Activated effector memory CD4-positive, alpha-beta T cell treated with anti-CD3 and anti-CD28 coated beads, Interleukin-2, amount 50 U/mL, for 16 hours (primary cell): ENCODE measurements at regions not wholly inside any gene's neighbourhood (a gene's known extent, or its start where the extent isn't known, plus 50 kb on each side); places are given as distances from the start of the nearest gene placed in this dataset.

Source experiments
- DNase-seq: peaks from one replicate; pipeline ENCODE4 v3.0.0-alpha.2; 2020

DNA sequence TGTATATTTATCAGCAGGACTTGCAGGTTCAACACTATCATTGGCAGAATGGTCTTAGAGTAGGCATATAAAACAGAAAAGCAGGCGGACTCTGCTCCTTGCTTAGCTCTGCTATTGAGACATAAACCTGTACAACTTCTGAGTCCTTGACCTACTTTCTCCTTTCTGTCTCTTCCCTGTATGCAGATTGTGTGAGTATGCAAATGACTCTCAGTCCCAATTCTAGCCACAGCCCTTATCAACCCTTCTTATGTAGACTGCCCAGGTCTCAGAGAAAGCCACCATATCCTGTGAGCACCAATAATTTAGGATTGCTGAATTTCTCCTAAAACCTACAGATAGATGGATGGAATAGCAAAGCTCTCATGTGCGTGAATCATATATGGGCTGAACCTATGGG is 367.6 kb upstream of the DDI1 start:
- DNase-seq: no peak

DNA sequence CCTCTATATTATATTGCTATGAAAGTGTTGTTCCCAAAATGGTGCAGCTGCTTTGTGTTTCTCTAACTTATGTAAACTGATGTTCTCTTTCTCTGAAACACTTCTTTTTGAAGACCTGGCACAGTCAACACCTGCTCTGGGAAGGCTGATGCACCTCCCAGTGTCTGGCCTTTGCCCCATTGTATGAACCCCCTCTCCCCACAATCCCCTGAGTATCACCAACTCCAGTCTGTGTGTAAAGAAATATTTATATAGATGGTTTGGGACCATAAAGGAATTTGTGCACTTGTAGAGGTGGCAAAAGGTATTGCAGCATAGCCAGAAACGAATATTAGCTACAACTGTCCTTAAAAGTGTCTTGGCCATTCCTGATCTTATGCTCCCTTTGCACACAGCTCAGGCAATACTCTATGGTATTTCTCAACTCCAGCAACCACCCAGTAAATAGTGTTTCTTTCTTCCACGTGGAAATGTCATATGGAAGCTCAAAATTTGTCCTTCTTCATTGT is 365.2 kb upstream of the DDI1 start:
- no peak for DNase-seq

DNA sequence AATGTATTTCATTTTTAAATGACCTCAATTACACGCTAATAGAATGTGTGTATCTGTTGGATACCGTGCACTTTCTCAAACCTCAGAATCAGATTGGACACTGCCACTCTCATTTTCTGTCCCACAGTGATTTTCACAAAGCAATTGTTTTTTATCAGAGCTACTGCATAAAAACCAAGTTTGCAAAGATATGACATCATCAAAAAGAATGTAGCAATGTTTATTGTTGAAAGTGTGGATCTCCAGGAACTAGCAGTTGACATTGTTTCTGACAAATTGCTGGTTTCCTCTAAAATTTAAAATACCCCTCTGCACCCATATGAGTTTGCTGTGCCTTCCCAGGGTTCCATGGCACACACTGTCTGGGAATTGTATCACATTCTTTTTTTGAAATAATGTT is 362.7 kb upstream of the DDI1 start:
- no peak for DNase-seq

DNA sequence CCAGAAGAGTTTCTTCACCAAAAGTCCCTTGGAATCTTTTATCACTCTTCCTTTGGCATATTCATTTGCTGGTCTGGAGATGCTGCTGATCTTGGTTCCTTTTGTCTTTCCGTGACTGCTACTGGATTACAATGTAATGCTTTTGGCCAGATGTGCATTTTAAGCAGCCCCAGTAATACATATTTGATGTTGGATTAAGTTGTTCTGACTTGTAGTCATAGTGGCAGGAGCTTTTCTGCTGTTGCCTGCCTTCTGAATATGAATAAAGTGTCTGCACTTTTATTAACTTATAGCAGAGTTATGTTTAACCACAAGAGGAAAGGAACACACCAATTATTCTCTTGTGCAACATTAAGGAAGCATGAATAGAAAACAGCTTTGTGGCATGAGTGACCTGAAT is 360.0 kb upstream of the DDI1 start:
- no peak for DNase-seq

DNA sequence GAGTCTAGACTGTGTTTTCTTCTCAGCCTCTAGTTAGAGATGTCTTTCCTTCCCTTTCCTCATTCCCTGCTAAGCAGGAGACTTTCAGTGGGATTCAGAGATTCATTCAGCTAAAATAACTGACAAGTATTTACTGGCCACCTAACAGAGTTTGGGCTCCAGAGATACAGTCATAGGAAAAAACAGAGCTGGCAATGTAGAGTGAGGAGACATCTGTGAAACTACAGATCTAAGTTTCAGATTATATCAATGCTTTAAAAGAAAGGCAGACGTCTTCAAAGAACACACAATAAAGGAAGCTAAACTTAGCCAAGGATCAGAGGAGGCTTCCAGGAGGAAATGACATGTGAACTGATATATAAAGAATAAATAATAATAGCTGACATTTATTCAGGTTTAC is 355.6 kb upstream of the DDI1 start:
- no peak for DNase-seq

DNA sequence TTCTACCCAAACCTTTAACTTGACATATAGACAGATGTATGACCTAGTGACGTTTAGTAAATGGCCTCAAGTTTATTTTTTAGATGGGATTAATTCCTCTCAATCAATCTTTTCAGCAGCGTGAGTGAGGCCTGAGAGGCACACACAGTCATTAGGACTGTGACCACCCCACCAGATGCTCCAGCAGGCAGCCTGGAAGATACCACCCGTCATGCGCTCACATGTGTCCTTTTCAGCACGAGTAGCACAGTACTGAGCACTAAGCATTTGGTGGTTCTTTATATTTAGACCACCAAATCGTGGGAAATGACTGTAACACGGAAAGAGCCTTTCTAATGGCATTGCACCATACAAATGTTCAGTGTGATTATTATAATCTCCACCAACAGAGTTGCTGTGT is 354.6 kb upstream of the DDI1 start:
- DNase-seq: no peak

DNA sequence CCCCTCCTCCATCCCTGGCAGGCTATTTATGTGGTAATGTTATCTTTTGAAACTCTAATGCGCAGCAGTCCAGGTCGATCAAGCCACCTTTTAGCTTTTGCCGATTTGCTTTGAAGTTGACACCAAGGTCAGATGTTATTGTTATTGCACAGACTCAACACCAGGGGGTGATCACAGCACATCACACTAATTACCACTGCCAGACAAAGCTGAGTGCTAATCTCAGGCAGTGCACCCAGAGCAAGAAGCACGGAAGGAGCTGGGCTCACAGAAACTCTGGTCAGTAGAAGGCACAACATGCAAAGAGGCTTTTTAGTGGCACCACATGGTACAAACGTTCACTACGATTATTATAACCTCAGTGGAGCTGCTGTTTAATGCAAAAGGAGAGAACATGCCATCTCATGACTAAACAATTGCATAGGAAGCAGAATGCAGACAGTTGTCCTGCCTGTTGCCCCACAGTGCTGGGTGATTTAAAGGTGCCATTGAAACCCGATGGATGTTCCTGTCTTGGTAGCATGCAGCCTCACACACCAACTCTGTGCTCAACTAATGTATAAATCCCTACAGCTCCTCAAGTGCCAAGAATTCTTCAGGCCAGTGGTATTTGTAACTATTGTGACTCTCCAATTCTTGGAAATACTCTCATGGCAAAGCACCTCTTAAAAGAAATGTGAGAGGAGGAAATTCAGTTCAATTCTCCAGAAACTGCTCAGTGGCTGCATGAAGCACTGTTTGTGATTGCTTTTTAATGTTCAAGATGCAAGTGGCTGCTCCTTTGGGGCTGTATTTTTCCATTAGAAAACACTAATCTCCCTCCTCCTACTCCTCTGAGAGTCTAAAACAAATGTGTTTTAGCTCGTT is 353.9 kb upstream of the DDI1 start:
- peak; percentile 65 for DNase-seq

DNA sequence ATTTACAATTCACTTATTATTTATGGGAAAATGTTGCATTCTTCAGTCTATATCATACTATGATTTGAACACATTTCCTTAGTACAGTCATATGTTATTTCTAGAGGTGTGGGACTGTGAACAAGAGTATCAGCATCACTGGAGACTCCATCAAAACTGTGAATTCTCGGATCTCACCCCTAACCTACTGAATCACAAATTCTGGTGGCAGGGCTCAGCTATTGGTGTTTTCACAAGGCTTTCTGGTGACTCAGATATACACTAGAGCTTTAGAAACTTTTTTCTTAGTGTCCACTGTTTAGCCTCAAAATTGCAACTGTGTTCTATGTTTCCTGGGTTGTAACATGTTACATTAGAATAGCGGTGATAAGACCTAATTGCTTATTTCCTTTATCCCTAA is 352.9 kb upstream of the DDI1 start:
- DNase-seq: no peak

DNA sequence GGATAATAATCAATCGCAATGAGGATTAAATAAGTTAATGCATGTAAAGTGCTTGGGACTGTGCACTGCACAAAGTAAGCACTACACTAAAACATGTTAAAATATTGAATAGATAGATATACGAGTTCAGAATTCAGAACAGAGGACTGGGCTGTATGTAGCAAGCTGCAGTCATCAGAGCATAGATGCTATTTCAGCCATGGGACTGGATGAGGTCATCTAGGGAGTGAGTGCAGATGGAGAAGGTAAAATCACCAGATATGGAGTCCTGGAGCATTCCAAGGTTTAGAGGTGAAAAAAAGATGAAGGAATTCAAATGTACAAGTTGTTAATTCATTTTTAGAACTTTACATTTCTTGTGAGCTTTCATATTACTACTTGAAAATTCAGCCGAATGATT is 347.5 kb upstream of the DDI1 start:
- DNase-seq: no peak

DNA sequence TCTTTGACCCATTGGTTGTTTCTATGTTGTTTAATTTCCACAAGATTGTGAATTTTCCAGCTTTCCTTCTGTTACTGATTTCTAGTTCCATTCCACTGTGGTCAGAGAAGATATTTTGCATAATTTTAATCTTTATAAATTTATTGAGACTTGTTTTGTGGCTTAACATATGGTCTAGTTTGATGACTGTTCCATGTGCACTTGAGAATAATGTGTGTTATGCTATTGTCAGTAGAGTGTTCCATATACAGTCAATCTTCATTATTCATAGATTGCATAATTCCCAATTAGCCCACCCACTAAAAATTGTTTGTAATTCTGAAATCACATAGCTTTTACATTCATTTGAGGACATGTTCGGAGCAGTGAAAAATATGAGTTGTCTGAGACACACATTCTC is 346.1 kb upstream of the DDI1 start:
- no peak for DNase-seq

DNA sequence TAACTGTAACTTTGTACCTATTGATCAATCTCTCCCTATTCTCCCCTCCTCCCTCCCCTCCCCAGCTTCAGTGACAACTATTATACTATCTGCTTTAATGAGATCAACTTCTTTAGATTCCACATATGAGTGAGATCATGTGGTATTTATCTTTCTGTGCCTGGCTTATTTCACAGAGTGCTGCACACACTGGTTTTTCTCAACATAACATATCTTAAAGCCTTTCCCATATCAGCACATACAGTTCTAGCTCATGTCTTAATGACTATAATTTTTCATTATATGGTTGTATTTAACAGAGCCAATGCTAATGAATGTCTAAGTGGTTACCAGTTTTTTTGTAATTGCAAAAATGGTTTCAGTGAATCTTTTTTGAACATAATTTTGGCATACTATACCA is 340.3 kb upstream of the DDI1 start:
- DNase-seq: no peak

DNA sequence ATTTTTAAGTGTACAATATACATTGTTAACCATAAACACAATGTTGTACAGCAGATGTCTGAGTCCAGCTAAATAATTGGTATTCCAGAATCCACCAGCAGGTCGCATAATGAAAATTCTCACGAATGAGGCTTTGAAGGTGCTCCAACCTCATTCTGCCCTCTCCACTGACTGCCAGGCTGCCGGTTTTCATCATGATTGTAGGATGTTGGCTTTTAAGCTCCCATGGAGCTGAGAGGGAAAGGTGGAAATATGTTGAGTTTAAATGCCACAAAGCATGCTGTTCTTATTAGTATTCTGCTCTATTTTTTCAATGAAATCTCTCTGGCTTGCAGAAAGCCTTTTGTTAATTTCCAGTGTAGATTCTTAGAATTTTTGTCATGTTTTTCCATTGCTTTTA is 337.2 kb upstream of the DDI1 start:
- DNase-seq: no peak

DNA sequence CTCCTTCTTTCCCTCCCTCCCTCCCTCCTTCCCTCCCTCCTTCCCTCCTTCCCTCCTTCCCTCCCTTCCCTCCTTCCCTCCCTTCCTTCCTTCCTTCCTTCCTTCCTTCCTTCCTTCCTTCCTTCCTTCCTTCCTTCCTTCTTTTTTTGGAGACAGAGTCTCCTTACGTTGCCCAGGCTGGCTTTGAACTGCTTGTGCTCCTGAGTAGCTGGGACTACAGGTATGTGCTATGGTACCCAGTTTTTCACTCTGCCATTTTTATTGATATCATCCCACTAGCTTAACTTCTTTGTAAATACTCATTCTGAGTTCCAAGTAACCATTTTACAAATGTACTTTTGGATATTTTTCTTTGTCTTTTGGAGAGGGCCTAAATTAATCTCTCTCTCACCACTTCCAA is 336.8 kb upstream of the DDI1 start:
- no peak for DNase-seq

DNA sequence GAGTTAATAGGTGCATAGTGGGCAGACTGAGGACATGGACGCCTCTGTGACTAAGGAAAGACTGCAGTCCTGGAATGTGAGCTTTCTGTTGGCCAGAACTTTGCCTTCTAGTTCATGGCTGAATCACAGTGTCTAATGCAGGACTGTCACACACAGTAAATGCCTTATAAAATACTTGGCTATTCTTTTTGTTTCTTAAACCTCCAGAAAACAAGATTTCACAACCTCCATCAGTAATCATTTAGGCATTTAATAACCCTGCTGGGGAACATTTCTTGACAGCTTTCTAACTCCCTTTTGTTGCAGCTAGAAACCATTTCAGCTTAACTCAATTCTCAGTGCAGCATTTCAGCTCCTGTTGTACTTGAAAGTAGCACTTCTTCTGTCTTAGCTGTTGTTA is 335.8 kb upstream of the DDI1 start:
- no peak for DNase-seq

DNA sequence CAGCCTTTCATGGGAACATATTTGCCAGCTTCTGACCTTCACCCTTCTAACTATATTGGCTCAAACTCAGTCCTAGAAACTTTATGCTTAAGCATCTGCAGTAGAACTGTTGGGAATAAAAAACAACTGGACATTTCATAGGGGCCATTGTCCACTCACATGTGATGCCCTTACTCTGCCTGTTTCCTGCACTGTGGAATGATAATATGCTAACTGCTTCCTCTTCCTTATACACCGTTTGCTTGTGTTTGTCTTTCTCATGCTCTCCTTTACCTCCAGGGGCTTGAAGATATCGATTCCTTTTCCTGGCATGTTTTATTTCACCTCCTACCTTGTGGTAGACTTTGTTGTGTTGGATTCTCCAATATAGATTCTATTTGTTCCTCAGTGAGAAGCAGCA is 333.0 kb upstream of the DDI1 start:
- no peak for DNase-seq

DNA sequence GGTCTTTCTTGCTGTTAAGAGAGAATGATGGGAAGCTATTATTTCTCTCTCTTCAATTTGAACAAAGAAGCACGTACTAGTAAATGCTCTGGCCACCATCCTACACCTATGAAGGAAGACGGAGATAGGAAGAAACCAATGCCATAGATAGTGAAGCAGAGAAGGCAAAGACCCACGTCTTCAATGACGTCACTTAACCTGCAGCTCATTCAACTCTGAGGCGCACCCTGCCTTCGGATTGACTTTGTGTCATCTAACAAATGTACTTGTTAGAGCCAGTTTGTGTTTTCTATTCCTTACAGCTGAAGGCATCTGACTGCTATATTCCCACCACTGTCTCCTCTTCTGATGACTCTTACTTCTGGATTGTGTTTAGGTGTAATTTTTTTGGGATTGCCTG is 332.5 kb upstream of the DDI1 start:
- no peak for DNase-seq

DNA sequence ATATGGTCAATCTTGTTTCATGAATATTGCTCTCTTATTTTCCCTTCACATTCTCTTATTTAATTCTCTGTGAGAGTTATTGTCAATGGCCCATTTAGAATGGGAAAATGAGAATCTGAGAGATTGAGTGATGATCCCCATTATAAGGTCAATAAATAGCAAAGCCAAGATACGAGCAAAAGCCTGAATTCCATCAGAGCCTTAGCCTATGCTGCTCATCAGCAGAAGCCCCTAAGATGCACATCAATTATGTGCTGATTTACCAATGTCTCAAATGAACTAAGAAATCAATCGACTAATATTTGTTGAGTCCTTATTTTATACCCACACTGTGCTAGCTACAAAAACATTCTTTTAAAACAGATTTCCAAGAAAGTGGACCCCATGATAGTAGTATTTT is 330.8 kb upstream of the DDI1 start:
- no peak for DNase-seq

DNA sequence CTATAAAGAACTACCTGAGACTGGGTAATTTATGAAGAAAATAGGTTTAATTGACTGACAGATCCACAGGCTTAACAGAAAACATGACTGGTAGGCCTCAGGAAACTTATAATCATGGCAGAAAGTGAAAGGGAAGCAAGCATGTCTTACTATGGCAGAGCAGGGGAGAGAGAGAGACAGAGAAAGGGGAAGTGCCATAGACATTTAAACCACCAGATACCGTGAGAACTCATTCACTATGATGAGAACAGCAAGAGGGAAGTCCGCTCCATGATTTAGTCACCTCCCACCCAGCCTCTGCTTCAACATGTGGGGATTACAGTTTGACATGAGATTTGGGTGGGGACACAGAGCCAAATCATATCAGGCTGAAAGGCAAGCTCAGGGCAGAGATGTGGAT is 327.1 kb upstream of the DDI1 start:
- DNase-seq: no peak

DNA sequence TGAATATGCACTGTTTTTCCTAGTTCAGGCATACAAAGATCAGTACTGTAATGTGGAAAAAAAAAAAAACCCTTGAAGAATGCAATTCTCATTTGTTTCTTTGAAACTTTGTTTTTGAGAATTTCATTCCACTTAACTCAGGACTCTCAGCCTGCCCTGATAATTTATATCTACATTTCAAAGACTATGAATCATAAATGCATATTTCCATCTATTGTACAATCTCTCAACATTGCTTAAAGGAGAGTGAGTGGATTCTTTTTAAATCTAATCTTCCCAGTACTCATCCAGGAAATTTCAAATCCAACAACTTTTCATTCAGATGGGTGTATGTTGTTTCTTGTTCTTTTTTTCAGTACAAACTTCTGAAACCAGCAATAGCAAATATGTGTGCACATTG is 322.2 kb upstream of the DDI1 start:
- DNase-seq: no peak

DNA sequence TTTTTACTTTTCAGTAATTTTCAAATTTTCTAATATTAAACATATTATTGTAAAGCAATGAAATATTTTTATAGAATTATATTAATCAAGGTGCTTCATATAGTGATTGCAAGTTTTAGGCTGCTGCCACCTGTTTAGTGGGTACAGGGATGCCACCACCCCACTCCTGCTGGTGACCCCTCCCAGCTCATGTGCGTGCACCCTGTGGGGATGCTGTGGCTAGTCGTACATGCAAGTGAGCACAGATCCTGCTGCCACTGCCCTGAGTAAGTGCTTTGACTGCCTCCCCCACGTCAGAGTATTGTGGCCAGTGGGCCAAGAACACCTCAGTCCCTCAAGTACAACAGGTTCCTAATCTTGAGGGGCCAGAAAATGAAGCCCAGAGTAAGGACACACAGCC is 320.1 kb upstream of the DDI1 start:
- no peak for DNase-seq

DNA sequence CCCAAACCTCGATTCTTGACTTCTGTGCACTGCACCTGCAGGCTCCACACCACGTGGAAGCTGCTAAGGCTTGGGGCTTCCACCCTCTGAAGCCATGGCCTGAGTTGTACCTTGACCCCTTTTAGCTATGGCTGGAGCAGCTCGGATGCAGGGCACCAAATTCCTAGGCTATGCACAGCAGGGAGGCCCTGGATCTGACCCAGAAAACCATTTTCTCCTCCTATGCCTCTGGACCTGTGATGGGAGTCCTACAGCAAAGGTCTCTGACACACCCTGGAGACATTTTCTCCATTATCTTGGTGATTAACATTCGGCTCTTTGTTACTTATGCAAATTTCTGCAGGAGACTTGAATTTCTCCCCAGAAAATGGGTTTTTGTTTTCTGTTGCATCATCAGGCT is 309.2 kb upstream of the DDI1 start:
- no peak for DNase-seq

DNA sequence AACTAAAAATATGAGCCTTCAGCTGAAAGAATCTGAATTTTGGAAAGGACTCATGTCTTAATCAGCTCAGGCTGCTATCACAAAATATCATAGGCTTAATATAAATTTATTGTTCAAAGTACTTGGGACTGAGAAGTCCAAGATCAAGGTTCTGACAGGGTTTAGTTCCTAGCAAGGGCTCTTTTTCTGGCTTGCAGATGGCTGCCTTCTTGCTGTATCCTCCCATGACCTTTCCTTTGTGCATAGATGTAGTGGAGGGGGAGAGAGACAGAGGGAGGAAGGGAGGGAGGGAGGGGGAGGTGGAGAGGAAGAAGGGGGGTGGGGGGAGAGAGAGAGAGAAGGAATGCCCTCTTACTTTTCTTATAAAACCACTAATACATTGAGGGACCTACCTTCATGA is 306.8 kb upstream of the DDI1 start:
- DNase-seq: no peak

DNA sequence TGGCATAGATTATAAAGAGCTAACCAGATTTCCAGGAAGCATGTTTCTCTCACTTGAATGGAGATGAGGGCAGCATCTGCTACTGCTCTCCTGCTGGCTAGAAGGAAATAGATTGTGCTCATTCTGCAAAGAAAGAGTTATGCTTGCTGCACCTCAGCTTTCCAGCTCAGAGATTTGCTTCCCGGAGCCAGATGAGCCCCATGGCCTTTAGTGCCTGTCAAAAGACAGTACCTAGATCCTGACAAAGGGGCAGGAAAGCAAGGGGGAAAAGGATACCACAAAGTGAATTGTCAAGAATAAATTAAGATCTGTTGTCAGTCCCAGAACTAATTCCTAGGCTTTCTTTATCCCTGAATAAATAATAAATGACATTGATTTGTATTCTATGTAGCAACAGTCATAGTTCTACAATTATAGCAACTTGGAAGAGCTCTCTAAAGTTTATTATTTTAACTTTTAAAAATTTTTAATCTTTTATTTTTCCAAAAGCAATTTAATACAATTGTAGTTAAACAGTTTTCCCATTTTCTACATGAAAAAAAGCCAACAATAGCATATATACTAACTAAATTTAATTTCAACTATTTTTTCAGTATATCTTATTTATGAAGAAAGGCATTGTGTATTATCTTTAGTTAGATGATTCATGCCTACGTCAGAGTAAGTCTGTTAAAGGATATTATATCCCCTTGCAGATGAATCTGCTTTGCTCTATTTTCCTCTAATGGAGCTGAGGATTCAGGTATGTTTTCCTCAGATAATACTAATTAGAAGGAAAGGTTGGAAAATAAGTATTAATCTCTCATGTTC is 306.1 kb upstream of the DDI1 start:
- DNase-seq: no peak

DNA sequence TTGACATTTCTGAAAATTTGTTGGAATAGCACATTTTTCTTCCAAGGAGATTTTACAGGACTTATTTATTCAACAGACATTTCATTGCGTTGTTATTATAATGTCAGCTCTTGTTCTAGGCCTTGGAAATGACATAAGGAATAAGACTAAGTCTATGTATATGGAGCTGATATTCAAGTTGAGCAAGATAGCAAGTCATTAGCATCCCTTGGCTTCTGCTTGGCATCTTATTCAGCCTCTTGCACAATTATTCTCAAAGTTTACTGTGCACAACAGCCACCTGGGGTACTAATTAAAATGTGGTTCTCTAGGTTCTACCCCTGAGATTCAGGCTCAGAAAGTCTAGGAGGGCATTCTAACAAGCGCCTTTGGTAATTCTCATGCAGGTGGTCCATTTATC is 304.8 kb upstream of the DDI1 start:
- no peak for DNase-seq
